ENCODE measurements at regions not wholly inside any gene's neighbourhood (a gene's known extent, or its start where the extent isn't known, plus 50 kb on each side); places are given as distances from the start of the nearest gene placed in this dataset.

- no peak for DNase-seq
- H2AFZ ChIP-seq (ENCODE audit: low read depth, low read length), result no peak overlapping the region
Observed at GRCh38 chr1:102163799-102164198, 167.1 kb upstream of the OLFM3 start.

GRCh38 chr1:102151242-102151641, 154.5 kb upstream of the OLFM3 start:
- Histone ChIP-seq H3K79me2 (ENCODE audit: insufficient read depth, low read length) (no peaks in the 10 kb centered on the region), H3K4me1 (ENCODE audit: insufficient read depth, low read length) (no peaks in the 10 kb centered on the region), H3K4me3 (ENCODE audit: low read depth in 1 of 2, low read length in 2 of 2) (no peak overlapping the region), H3K9me3 (ENCODE audit: insufficient read depth, low read length, severe bottlenecking) (no peaks in the 10 kb centered on the region), H3K36me3 (ENCODE audit: insufficient read depth, low read length) (no peaks in the 10 kb centered on the region), H3K27me3 (ENCODE audit: insufficient read depth, low read length, poor library complexity) (no peaks in the 10 kb centered on the region), H4K20me1 (ENCODE audit: insufficient read depth, low read length) (no peaks in the 10 kb centered on the region), H3K9ac (ENCODE audit: low read depth, low read length) (no peak overlapping the region), H3K4me2 (ENCODE audit: insufficient read depth, low read length) (no peak overlapping the region), H2AFZ (ENCODE audit: low read depth, low read length) (no peak overlapping the region), H3K27ac (ENCODE audit: low read length) (no peak overlapping the region)
- TF ChIP-seq EZH2 (IDR thresholded peaks at IDR 0.05; ENCODE audit: borderline replicate concordance, low read depth, low read length, severe bottlenecking) (no peak), CTCF (IDR thresholded peaks at IDR 0.05; ENCODE audit: borderline replicate concordance, extremely low read depth, low read length, poor library complexity, severe bottlenecking) (no peak)
- ATAC-seq (ENCODE audit: insufficient read depth, low read depth) (no peak), DNase-seq (no peak)

More at GRCh38 chr1:102163799-102164198, 167.1 kb upstream of the OLFM3 start:
- no peaks in the 10 kb centered on the region for H3K4me1 ChIP-seq (ENCODE audit: insufficient read depth, low read length)
- no peak for TF ChIP-seq EZH2 (IDR thresholded peaks at IDR 0.05; ENCODE audit: borderline replicate concordance, low read depth, low read length, severe bottlenecking)
- no peak for TF ChIP-seq CTCF (IDR thresholded peaks at IDR 0.05; ENCODE audit: borderline replicate concordance, extremely low read depth, low read length, poor library complexity, severe bottlenecking)
- no peaks in the 10 kb centered on the region for H4K20me1 ChIP-seq (ENCODE audit: insufficient read depth, low read length)
- no peak for ATAC-seq (ENCODE audit: insufficient read depth, low read depth)
- no peak overlapping the region for H3K4me2 ChIP-seq (ENCODE audit: insufficient read depth, low read length)
- H3K27me3 ChIP-seq (ENCODE audit: insufficient read depth, low read length, poor library complexity), result no peaks in the 10 kb centered on the region
- H3K36me3 ChIP-seq (ENCODE audit: insufficient read depth, low read length), result no peaks in the 10 kb centered on the region
- H3K9ac ChIP-seq (ENCODE audit: low read depth, low read length), result no peak overlapping the region
- no peaks in the 10 kb centered on the region for H3K79me2 ChIP-seq (ENCODE audit: insufficient read depth, low read length)
- no peak overlapping the region for H3K4me3 ChIP-seq (ENCODE audit: low read depth in 1 of 2, low read length in 2 of 2)
- H3K9me3 ChIP-seq (ENCODE audit: insufficient read depth, low read length, severe bottlenecking), result no peaks in the 10 kb centered on the region
- no peak overlapping the region for H3K27ac ChIP-seq (ENCODE audit: low read length)

DNA sequence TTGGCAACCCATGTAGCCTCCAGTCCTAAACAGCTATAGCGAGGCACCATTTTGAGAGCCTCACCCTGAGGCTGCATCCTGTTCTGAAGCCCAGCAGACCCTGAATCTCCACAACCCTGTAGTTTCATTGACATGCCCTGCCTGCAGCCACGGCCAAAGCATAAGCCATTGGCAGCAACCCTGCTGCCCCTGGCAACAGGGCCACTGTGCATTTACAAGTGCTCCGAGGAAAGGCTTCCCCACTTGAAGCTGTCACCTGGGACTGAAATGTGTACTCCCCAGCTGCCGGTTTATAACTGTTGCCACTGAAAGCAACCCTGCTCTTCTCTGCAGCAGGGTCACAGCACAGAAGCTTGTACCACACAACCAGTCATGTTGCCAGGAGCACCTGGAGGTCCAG, 124.2 kb upstream of the OLFM3 start:
- ATAC-seq (ENCODE audit: insufficient read depth, low read depth), result no peak
- Histone ChIP-seq H4K20me1 (ENCODE audit: insufficient read depth, low read length) (no peaks in the 10 kb centered on the region), H3K79me2 (ENCODE audit: insufficient read depth, low read length) (no peaks in the 10 kb centered on the region), H3K4me2 (ENCODE audit: insufficient read depth, low read length) (no peak overlapping the region), H3K27ac (ENCODE audit: low read length) (no peak overlapping the region), H3K27me3 (ENCODE audit: insufficient read depth, low read length, poor library complexity) (no peaks in the 10 kb centered on the region), H3K9me3 (ENCODE audit: insufficient read depth, low read length, severe bottlenecking) (no peaks in the 10 kb centered on the region), H3K36me3 (ENCODE audit: insufficient read depth, low read length) (no peaks in the 10 kb centered on the region), H3K4me1 (ENCODE audit: insufficient read depth, low read length) (peaks cover 5% of the 10 kb centered on the region), H2AFZ (ENCODE audit: low read depth, low read length) (peak overlapping the region; percentile 32; the same call in 1 of the 2 replicates), H3K9ac (ENCODE audit: low read depth, low read length) (no peak overlapping the region), H3K4me3 (ENCODE audit: low read depth in 1 of 2, low read length in 2 of 2) (no peak overlapping the region)
- DNase-seq, result no peak
- TF ChIP-seq CTCF (IDR thresholded peaks at IDR 0.05; ENCODE audit: borderline replicate concordance, extremely low read depth, low read length, poor library complexity, severe bottlenecking) (no peak), EZH2 (IDR thresholded peaks at IDR 0.05; ENCODE audit: borderline replicate concordance, low read depth, low read length, severe bottlenecking) (no peak)

DNA sequence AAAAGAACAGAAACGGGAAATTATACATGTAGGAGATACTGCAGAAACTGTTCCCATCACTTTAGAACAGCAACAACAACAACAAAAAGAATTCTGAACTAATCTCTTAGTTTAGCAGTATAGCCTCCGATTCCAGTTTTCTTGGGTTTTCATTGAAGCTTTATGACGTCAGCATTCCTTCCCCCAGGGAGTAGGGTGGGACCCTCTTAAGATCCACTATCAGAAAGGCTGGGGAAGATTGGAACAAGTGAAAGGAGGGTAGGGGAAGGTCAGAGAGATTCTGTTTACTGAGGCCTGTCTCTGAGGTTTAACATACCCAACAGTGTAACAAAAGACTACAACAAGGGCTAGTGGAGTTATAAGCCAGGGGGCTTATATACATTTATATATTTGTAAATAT, 121.4 kb upstream of the OLFM3 start:
- no peak overlapping the region for H3K4me3 ChIP-seq (ENCODE audit: low read depth in 1 of 2, low read length in 2 of 2)
- no peaks in the 10 kb centered on the region for H3K79me2 ChIP-seq (ENCODE audit: insufficient read depth, low read length)
- H3K9ac ChIP-seq (ENCODE audit: low read depth, low read length), result no peak overlapping the region
- DNase-seq (no peak), ATAC-seq (ENCODE audit: insufficient read depth, low read depth) (no peak)
- H3K4me1 ChIP-seq (ENCODE audit: insufficient read depth, low read length), result peaks cover 5% of the 10 kb centered on the region
- no peak overlapping the region for H3K27ac ChIP-seq (ENCODE audit: low read length)
- no peak overlapping the region for H3K4me2 ChIP-seq (ENCODE audit: insufficient read depth, low read length)
- no peaks in the 10 kb centered on the region for H4K20me1 ChIP-seq (ENCODE audit: insufficient read depth, low read length)
- no peaks in the 10 kb centered on the region for H3K27me3 ChIP-seq (ENCODE audit: insufficient read depth, low read length, poor library complexity)
- H3K9me3 ChIP-seq (ENCODE audit: insufficient read depth, low read length, severe bottlenecking), result no peaks in the 10 kb centered on the region
- no peaks in the 10 kb centered on the region for H3K36me3 ChIP-seq (ENCODE audit: insufficient read depth, low read length)
- TF ChIP-seq CTCF (IDR thresholded peaks at IDR 0.05; ENCODE audit: borderline replicate concordance, extremely low read depth, low read length, poor library complexity, severe bottlenecking) (no peak), EZH2 (IDR thresholded peaks at IDR 0.05; ENCODE audit: borderline replicate concordance, low read depth, low read length, severe bottlenecking) (no peak)
- H2AFZ ChIP-seq (ENCODE audit: low read depth, low read length), result no peak overlapping the region

All from DND-41 (cell line).